GM18907 (cell line): ENCODE measurements at regions not wholly inside any gene's neighbourhood (a gene's known extent, or its start where the extent isn't known, plus 50 kb on each side); places are given as distances from the start of the nearest gene placed in this dataset.

Experiments
- ATAC-seq: cut with Tn5 transposase; IDR thresholded peaks from one replicate; pipeline ENCODE4 v1.9.1; 2021; ENCODE audit warnings: mild to moderate bottlenecking, moderate library complexity; ENCODE audit not compliant: unreplicated experiment

GRCh38 chr1:81498471-81499462 is 302.0 kb upstream of the ADGRL2 start:
- ATAC-seq = no peak

DNA sequence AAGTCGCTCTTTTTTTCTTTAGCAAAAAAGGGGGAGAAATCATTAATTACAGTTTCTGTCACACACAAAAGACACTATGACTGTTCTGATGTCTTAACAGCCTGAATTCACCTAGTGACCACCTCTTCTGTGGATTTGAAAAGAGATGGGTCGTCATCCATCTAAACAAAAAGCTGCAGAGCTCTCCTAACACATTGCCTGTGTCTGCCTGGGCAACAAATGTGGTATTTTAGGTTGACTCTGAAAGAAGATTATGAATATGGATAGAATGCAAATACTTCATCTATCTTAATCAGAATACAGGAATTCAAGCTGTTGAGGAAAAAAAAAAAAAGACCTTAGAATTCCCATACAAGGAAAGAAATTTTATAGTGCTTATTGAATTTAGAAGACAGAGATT is 304.4 kb upstream of the ADGRL2 start:
- no peak for ATAC-seq

- no peak for ATAC-seq
Observed at GRCh38 chr1:81493102-81493869, 307.4 kb upstream of the ADGRL2 start.

GRCh38 chr1:81492628-81493027 is 308.1 kb upstream of the ADGRL2 start:
- ATAC-seq = no peak

DNA sequence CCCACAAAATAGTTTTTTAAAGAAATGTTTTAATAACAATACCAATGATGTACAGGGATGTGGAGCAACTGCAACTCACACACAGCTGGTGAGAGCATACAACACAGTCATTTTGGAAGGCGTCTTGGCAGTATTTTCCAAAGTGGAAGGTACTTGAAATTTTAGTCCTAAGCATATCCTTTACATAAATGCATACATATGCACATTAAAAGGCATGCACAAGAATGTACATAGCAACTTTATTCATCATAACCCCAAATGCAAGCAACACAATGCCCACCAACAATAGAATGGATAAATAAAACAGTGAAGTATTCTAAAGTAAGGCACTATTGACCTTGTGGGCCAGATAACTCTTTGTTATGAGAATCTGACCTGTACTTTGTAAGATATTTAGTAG is 310.1 kb upstream of the ADGRL2 start:
- no peak for ATAC-seq

DNA sequence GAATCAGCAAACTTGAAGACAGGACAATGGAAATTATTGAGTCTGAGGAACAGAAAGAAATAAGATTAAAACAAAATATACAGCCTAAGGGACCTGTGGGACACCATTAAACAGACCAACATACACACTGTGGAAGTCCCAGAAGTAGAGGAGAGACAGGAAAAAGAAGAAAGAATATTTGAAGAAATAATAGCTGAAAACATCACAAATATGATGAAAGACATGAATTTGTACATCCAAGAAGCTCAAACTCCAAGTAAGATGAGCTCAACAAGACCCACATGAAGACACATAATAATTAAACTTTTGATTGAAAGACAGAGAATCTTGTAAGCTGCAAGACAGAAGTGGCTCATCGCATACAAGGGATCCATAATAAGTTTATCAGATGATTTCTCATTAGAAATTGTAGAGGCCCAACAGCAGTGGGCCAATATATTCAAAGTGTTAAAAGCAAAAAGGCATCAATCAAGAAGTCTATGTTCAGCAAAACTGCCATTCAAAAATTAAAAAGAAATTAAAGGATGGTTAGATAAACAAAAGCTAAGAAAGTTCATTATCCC is 311.3 kb upstream of the ADGRL2 start:
- no peak for ATAC-seq

GRCh38 chr1:81484284-81484683 is 316.4 kb upstream of the ADGRL2 start:
- ATAC-seq = no peak

DNA sequence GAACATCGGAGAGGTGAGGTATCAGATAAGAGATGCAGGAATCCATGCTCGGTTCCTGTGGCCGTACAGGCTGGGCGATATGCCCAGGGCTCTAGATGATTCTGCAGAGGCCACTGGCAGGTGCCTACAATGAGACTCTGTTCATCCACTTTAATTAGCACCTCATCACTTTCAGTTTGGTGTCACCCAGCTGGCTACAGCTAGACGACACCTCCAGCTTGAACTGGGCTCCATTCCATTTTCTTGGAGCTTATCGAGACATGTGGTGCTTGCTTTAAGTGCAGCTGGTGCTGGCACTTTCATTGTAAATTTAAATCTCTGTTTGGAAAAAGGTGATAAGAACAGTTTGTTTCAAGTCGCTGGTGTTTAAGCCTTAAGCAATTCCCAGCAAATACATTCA is 322.5 kb upstream of the ADGRL2 start:
- ATAC-seq = no peak

DNA sequence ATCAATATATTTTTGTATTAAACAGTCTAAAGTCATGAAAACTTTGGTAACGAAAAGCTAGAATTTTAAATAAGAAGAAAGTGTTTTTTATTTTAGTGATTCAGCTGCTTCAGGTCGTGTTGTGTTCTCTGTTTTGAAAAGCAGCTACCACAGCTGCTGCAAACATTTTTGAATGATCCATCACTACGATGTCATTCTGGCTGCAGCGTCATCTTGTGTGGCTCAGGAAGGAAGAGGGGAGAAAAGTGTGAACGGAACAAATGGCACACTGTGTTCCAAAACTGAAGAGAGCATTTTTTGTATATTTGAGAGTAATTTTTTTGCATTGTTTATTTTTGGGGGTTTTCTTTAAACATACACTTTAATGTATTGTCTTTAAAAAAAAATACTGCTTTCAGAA is 323.0 kb upstream of the ADGRL2 start:
- no peak for ATAC-seq

DNA sequence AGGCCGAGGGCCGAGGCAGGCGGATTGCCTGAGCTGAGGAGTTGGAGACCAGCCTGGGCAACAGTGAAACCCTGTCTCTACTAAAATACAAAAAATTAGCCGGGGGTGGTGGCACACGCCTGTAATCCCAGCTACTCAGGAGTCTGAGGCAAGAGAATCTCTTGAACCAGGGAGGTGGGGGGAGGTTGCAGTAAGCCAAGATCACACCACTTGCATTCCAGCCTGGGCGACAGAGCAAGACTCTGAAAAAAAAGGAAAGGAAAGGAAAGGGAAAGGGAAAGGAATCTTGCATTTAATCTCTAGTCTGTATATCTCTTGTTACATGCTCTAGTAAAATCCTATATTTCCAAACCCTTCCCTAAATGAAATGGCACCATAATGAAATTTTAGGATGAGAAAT is 328.3 kb upstream of the ADGRL2 start:
- no peak for ATAC-seq

DNA sequence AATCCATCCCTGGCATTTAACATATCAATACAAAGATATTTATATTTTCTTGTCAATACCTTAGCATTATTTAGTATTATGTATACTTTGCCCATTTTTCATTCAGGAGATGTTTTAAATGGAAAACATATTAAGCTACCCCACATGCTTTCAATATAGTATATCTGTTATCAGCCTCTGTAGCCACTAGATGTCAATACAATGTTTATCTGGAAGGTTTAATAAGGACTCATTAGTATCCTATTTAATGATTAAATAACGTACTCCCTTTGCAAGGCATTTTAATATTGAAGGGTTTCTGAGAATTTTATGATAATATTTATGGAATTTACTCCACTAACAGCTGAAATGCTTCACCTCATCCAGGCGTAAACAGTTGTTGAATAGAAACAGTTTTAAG is 329.5 kb upstream of the ADGRL2 start:
- no peak for ATAC-seq

DNA sequence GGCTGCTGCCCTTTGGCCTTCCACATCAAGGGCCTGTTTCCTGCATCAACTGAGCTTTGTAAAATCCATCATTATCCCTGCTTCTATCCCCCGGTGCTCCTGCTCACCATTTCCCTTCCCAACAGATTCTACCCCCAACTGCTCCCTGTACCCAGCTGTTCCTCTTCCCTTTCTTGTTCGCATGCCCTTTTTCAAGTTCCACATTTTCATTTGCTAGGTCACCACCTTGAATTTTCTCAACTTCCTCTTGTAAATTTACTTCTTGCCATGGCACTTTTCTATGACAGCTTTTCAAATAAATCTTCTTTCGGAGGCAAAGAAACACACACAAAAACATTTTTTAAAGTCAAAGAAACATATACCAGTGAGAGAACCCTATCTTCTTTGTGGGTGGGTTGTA is 330.5 kb upstream of the ADGRL2 start:
- no peak for ATAC-seq

GRCh38 chr1:81467383-81467782 is 333.4 kb upstream of the ADGRL2 start:
- ATAC-seq = no peak

DNA sequence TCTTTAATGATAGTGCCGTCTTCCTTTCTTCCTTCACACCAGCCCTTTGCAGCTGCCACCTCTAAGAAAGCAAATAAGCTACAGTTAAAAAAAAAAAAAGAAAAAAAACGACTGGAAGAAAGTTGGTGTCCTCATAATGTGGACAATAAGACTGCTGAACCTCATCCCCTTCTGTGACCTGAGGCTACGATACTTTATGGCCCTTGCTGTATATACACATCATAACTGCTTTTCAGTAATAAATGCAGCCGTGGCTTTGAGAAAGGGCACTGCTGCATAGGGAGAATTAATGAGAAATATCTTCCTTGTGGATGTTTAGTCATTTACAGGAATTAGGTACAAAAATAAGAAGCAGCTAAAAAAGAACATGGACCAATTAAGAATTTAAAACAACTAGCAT is 333.8 kb upstream of the ADGRL2 start:
- ATAC-seq = no peak

DNA sequence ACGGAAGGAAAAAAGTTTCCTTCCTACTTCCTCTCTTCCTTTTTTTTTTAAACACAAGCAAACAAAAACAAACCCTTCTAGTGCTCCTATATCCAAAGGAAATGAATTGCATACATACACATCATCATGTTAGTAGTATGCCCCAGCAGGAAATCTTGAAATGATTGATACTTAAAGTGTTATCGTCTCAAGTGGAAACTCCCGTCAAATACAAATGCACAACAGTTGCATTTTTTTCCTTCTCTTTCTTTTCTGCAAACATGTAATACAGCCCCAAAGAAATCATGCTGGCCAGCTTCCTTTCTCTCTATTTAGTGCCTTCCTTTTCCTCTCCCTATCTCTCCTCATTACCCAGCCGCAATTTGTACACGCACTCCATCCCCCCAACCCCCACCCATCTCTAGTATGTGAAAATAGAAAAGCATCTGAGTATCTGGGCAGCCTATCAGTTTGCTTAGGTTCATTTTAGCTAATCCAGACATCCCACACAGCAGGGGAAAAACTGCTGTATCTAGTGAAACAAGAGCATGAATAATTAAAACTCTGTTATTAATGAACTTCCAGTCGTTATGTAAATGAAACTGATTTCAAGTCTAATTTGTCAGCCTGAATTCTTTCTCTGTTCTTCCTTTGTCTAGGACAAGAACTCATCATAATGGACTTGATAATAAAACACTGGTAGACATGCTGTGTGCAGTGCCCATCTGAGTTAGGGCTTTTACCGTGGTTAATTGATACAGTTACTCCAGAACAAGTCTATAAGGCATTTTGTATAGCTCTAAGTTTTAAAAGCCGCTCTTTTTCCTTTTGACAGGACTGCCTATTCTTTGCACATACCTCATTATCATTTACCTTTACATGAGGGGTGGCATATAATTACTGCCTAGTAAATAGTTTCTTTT is 336.5 kb upstream of the ADGRL2 start:
- ATAC-seq = no peak

- no peak for ATAC-seq
Observed at GRCh38 chr1:81459043-81459442, 341.7 kb upstream of the ADGRL2 start.

- no peak for ATAC-seq
Observed at GRCh38 chr1:81458186-81458585, 342.5 kb upstream of the ADGRL2 start.

DNA sequence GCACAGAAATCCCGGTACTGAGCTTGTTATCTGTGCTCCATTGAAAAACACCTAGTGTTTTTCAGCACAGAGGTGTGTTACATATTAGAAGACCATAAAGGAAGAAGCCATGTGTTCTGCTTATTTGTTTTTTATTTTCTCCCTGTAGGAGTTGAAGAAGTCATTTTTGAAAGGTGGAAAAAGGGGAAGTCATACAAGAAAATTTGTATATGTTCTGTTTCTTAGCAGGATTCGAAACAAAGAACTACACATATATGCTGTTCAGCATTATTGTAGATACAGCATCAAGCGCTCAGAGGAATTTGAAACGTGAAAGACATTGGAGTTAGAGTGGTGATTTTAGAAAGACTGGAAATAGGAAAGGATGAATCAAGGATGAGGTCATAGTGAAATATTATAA is 345.3 kb upstream of the ADGRL2 start:
- ATAC-seq = no peak

- ATAC-seq = no peak
Observed at GRCh38 chr1:81453971-81454370, 346.8 kb upstream of the ADGRL2 start.

DNA sequence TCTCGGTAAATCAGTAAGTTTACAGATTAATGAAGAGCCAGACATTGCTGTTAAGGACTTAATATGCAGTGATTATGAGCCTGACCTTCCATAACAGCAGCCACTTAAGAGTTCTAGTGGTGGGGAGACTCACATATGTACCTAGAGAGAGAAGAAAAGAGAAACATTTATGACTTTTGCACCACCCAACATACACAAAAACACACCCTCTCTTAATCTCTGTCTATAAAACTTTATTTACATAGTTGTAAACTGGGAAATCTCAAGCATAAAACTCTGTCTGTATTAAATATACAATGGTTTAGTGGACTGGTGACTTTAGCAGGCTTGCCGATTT is 347.4 kb upstream of the ADGRL2 start:
- ATAC-seq = no peak
